K562 (cell line): ENCODE measurements at regions not wholly inside any gene's neighbourhood (a gene's known extent, or its start where the extent isn't known, plus 50 kb on each side); places are given as distances from the start of the nearest gene placed in this dataset.

Experiments
- ATAC-seq: fragments of 200-7000 bp; cut with Tn5 transposase; 3 replicates; pipeline ENCODE4 v1.9.1; 2020; ENCODE audit warnings: moderate library complexity
- BruUV-seq: library from RNA; stranded (reverse); fragments of 400-500 nt; replicated peaks from 2 replicates; lab custom pipeline; 2021; lab: Mats Ljungman, UMichigan
- CTCF ChIA-PET: fragments of 300-600 bp; formaldehyde crosslinking; extraction: SDS; loops from one replicate; lab custom pipeline; 2021; ENCODE audit warnings: low intra/inter-chr PET ratio; lab: Yijun Ruan, JAX
- POLR2A ChIA-PET: fragments of 300-600, 350-650 bp; sonication (Branson Sonifier 250); formaldehyde crosslinking; extraction: SDS; loops from one replicate; lab custom pipeline; 2021; ENCODE audit warnings: antibody characterized with exemption, inconsistent platforms; lab: Yijun Ruan, JAX
- DNase-seq, 4 experiments: peaks; one replicate each; pipeline versions ENCODE4 v3.0.0 to v3.0.0-alpha.2; 2011 to 2018; ENCODE audit warnings: low spot score in 3 of 4, mixed read lengths in 3 of 4; ENCODE audit errors: extremely low read depth in 1 of 4
- FAIRE-seq: peaks from 2 replicates; lab custom pipeline; 2011; peaks lifted over from hg19 to GRCh38; lab: Jason Lieb, UNC
- H2AFZ ChIP-seq: 2 replicates; pipeline ENCODE4 v1.6.0; 2011; ENCODE audit warnings: low read depth, low read length, control low read depth, inconsistent platforms
- H3K27ac ChIP-seq: fragments of 200-600 bp; 3 replicates; pipeline ENCODE4 v1.8.0; 2011; ENCODE audit warnings: low read depth, mild to moderate bottlenecking, control low read depth, inconsistent platforms, low read length, moderate library complexity, mixed read lengths; ENCODE audit errors: extremely low read depth
- H3K27me3 ChIP-seq, 2 experiments: fragments of 300-600 bp in 1 of 2; 2 replicates in 1 of 2; 3 replicates in 1 of 2; pipeline versions ENCODE4 v1.6.0 to v1.8.0; 2011; ENCODE audit warnings: inconsistent platforms in 2 of 2, low read length in 2 of 2, mild to moderate bottlenecking in 1 of 2, mixed read lengths in 1 of 2, moderate library complexity in 1 of 2; ENCODE audit not compliant: control insufficient read depth in 2 of 2, insufficient read depth in 2 of 2
- H3K36me3 ChIP-seq: fragments of 300-600 bp; 3 replicates; pipeline ENCODE4 v1.8.0; 2011; ENCODE audit warnings: mild to moderate bottlenecking, low read length, inconsistent platforms; ENCODE audit not compliant: control insufficient read depth, insufficient read depth
- H3K4me1 ChIP-seq, 2 experiments: fragments of 200-600 bp in 1 of 2; replicated peaks in 1 of 2; 2 replicates in 1 of 2; 3 replicates in 1 of 2; pipeline versions ENCODE4 v1.5.1 to v1.8.0; 2011; ENCODE audit warnings: inconsistent platforms in 2 of 2, low read length in 2 of 2, mild to moderate bottlenecking in 1 of 2, mixed read lengths in 1 of 2, moderate library complexity in 1 of 2; ENCODE audit not compliant: control insufficient read depth in 2 of 2, insufficient read depth in 2 of 2
- H3K4me2 ChIP-seq: 2 replicates; pipeline ENCODE4 v1.6.1; 2011; ENCODE audit warnings: low read length, control low read depth, inconsistent platforms, mixed read lengths; ENCODE audit not compliant: insufficient read depth
- H3K4me3 ChIP-seq: fragments of 200-600 bp; sonication (generic), shearing (Covaris generic); 2 replicates; pipeline ENCODE4 v1.5.1; 2016; ENCODE audit warnings: control low read depth, inconsistent platforms
- H3K79me2 ChIP-seq: fragments of 200-600 bp; 3 replicates; pipeline ENCODE4 v1.8.0; 2011; ENCODE audit warnings: low read length, inconsistent platforms; ENCODE audit not compliant: control insufficient read depth, insufficient read depth
- H3K9ac ChIP-seq, 2 experiments: 2 replicates each; pipeline versions ENCODE4 v1.6.0 to v1.6.1; 2011; ENCODE audit warnings: low read depth in 2 of 2, low read length in 2 of 2, control low read depth in 1 of 2, inconsistent platforms in 1 of 2, mild to moderate bottlenecking in 1 of 2, mixed read lengths in 1 of 2; ENCODE audit not compliant: insufficient read depth in 1 of 2
- H3K9me1 ChIP-seq: one replicate; pipeline ENCODE4 v1.6.0; 2011; ENCODE audit warnings: inconsistent platforms, mild to moderate bottlenecking, low read length, moderate library complexity; ENCODE audit not compliant: control insufficient read depth, insufficient read depth
- H3K9me3 ChIP-seq: replicated peaks from 2 replicates; pipeline ENCODE4 v1.5.1; 2011; ENCODE audit warnings: low read depth, low read length, inconsistent platforms; ENCODE audit not compliant: control insufficient read depth, insufficient read depth
- H4K20me1 ChIP-seq: replicated peaks from 2 replicates; pipeline ENCODE4 v1.6.1; 2011; ENCODE audit warnings: low read length, inconsistent platforms, mixed read lengths; ENCODE audit not compliant: control insufficient read depth, insufficient read depth
- CBX3 ChIP-seq, 2 experiments: IDR thresholded peaks; 1 replicate in 1 of 2; 2 replicates in 1 of 2; pipeline ENCODE4 v1.6.1; 2012; ENCODE audit warnings: inconsistent platforms in 2 of 2, low read length in 2 of 2, borderline replicate concordance in 1 of 2, control low read depth in 1 of 2
- RBM39 ChIP-seq: fragments of 200-400 bp; formaldehyde crosslinking; optimal IDR thresholded peaks from 2 replicates; pipeline ENCODE3; 2018; ENCODE audit warnings: low read depth, low read length
- TBP ChIP-seq: optimal IDR thresholded peaks from 2 replicates; pipeline ENCODE3; 2011; ENCODE audit warnings: low read depth, low read length, improper control_type of control experiment
- ZBTB11 ChIP-seq, 3 experiments: fragments of 200-800 bp in 1 of 3; fragments of 250-450 bp in 1 of 3; fragments of 450-650 bp in 1 of 3; sonication (Bioruptor Pico) in 1 of 3; sonication (Bioruptor generic) in 1 of 3; formaldehyde crosslinking in 1 of 3; IDR thresholded peaks; 2 replicates each; pipeline versions ENCODE4 v1.6.1 to v1.8.0; 2016 to 2022; ENCODE audit warnings: mild to moderate bottlenecking in 2 of 3, missing genetic modification characterization in 2 of 3, missing compliant biosample characterization in 1 of 3, moderate library complexity in 1 of 3
- WGBS: fragments of 100-300 bp; shearing (Covaris generic); methylation state at CpG from one replicate; pipeline ENCODE4 v1.1.6; 2016; ENCODE audit warnings: low coverage, mixed read lengths; ENCODE audit not compliant: insufficient coverage; ENCODE audit errors: missing lambda C conversion rate; 5-methylcytosine and 5-hydroxymethylcytosine counted together
- in situ Hi-C: fragments of 300-500 bp; cut with MboI; formaldehyde crosslinking; loops from 4 replicates; pipeline ENCODE4 v1.15.0; 2018; ENCODE audit warnings: inconsistent platforms, mixed read lengths
- intact Hi-C: fragments of 100-400 bp; cut with micrococcal nuclease; formaldehyde crosslinking; loops from 2 replicates; pipeline ENCODE4 v1.14.2; 2022
- TF ChIP-seq, protein P1 (sequence below): fragments of 250-450 bp; sonication (Bioruptor Pico); IDR thresholded peaks from 2 replicates; pipeline ENCODE4 v1.5.0; 2020; ENCODE audit warnings: mild to moderate bottlenecking
- TF ChIP-seq, protein P2 (sequence below), 2 experiments: fragments of 200-800 bp in 1 of 2; sonication (Bioruptor generic) in 1 of 2; sonication (generic) in 1 of 2; formaldehyde crosslinking in 1 of 2; IDR thresholded peaks in 1 of 2; conservative IDR thresholded peaks in 1 of 2; 2 replicates each; pipeline versions ENCODE4 v1.5.0 to v1.6.1; 2016 to 2020; ENCODE audit warnings: missing compliant biosample characterization in 1 of 2, missing genetic modification characterization in 1 of 2, missing genetic modification reagents in 1 of 2

- Histone ChIP-seq H3K9me3 (no peaks in the 10 kb centered on the region), H3K4me2 (no peak overlapping the region), H3K9ac (no peak overlapping the region), H3K27ac (no peak overlapping the region), H3K36me3 (no peaks in the 10 kb centered on the region), H4K20me1 (no peaks in the 10 kb centered on the region), H2AFZ (no peak overlapping the region), H3K27me3 (no peaks in the 10 kb centered on the region), H3K4me1 (no peaks in the 10 kb centered on the region), H3K9me1 (no peaks in the 10 kb centered on the region), H3K79me2 (no peaks in the 10 kb centered on the region), H3K4me3 (no peak overlapping the region)
- FAIRE-seq: no peak
- in situ Hi-C loops: no loop called here
- BruUV-seq: no TSS peak
- CTCF ChIA-PET: no interaction called here
- POLR2A ChIA-PET: no interaction called here
- WGBS: 0% methylated on average over 1 of the region's 1 CpG
- no peak for ATAC-seq
- DNase-seq: no peak
- no peak for TF ChIP-seq TBP
- TF ChIP-seq, protein P1, sequence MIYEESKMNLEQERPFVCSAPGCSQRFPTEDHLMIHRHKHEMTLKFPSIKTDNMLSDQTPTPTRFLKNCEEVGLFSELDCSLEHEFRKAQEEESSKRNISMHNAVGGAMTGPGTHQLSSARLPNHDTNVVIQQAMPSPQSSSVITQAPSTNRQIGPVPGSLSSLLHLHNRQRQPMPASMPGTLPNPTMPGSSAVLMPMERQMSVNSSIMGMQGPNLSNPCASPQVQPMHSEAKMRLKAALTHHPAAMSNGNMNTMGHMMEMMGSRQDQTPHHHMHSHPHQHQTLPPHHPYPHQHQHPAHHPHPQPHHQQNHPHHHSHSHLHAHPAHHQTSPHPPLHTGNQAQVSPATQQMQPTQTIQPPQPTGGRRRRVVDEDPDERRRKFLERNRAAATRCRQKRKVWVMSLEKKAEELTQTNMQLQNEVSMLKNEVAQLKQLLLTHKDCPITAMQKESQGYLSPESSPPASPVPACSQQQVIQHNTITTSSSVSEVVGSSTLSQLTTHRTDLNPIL (CRISPR knock-in tag): no peak
- intact Hi-C loops: no loop called here
These were observed 162.3 kb downstream of the PCDH7 start for GRCh38 chr4:30882443-30882842.

DNA sequence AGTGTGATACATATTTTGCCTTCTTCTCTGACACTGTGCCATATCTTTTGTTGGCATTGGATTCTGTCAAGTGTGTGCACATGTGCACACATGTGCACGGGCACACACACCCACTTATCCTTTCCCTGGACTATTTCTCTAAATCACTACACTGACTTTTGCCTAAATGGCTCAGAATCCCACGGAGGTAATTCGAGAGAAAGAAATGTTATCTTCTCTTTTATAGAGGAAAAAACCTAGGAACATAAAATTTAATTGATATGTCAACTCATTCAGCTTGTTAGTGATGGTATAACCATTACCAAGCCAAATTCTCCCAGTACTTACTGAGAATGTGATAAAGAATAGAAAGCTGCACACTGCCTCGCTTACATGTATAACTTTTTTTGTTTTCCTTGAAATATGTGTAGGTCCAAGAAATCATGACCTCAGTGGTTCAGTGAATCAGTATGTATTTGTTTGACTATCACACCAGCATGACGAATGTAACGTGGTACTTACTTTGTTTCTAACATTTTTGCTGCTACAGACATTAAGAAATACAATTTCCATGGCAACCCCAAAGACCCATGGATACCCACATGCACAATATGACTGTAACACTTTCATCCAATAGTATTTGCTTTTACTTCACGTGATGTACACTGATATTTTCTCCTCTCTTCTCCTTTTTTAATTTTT, 163.0 kb downstream of the PCDH7 start:
- Histone ChIP-seq H3K4me1 (no peaks in the 10 kb centered on the region), H3K4me2 (no peak overlapping the region), H3K9me3 (no peaks in the 10 kb centered on the region), H3K79me2 (no peaks in the 10 kb centered on the region), H4K20me1 (no peaks in the 10 kb centered on the region), H3K27me3 (no peaks in the 10 kb centered on the region), H3K9me1 (no peaks in the 10 kb centered on the region), H3K4me3 (no peak overlapping the region), H3K27ac (no peak overlapping the region), H3K9ac (no peak overlapping the region), H3K36me3 (no peaks in the 10 kb centered on the region), H2AFZ (no peak overlapping the region)
- in situ Hi-C loops (no loop called here), intact Hi-C loops (no loop called here)
- no peak for ATAC-seq
- CTCF ChIA-PET: no interaction called here
- TF ChIP-seq, protein P2, sequence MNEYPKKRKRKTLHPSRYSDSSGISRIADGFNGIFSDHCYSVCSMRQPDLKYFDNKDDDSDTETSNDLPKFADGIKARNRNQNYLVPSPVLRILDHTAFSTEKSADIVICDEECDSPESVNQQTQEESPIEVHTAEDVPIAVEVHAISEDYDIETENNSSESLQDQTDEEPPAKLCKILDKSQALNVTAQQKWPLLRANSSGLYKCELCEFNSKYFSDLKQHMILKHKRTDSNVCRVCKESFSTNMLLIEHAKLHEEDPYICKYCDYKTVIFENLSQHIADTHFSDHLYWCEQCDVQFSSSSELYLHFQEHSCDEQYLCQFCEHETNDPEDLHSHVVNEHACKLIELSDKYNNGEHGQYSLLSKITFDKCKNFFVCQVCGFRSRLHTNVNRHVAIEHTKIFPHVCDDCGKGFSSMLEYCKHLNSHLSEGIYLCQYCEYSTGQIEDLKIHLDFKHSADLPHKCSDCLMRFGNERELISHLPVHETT (CRISPR knock-in tag; conservative IDR thresholded peaks at IDR 0.05 in 1 of 2, IDR thresholded peaks at IDR 0.05 in 1 of 2): no peak
- TF ChIP-seq RBM39 (no peak), ZBTB11 (CRISPR knock-in tag; IDR thresholded peaks at IDR 0.05) (no peak), CBX3 (IDR thresholded peaks at IDR 0.05; ENCODE audit: borderline replicate concordance in 1 of 2, low read length in 2 of 2) (no peak)
- FAIRE-seq: no peak
- POLR2A ChIA-PET: no interaction called here
- DNase-seq: no peak
- 1% methylated on average over 7 of the region's 7 CpGs for WGBS
- BruUV-seq: no TSS peak
